GM21360 (cell line): ENCODE measurements at regions not wholly inside any gene's neighbourhood (a gene's known extent, or its start where the extent isn't known, plus 50 kb on each side); places are given as distances from the start of the nearest gene placed in this dataset.
"Not testable (repeated sequence)": the region's sequence is repeated elsewhere in the genome, so short reads cannot be mapped to it uniquely, and the experiment has no call there.

Experiments
- ATAC-seq: cut with Tn5 transposase; IDR thresholded peaks from one replicate; pipeline ENCODE4 v1.9.1; 2021; ENCODE audit warnings: mild to moderate bottlenecking, moderate library complexity; ENCODE audit not compliant: unreplicated experiment

DNA sequence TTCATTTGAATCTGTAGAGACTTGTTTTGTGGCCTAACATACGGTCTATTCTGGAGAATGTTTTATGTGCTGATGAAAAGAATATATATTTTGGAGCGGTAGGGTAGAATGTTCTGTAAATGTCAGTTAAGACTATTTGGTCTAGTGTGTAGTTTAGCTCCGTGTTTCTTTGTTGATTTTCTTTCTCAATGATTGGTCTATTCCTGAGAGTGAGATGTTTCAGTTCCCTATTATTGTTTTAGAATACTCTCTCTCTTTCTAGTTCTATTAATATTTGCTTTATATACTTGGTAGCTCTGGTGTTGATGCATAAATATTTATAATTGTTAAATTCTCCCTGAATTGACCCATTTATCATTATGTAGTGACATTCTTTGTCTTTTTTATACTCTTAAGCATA is 236.5 kb downstream of the GLUD2 start:
- ATAC-seq, result peak; percentile 75

DNA sequence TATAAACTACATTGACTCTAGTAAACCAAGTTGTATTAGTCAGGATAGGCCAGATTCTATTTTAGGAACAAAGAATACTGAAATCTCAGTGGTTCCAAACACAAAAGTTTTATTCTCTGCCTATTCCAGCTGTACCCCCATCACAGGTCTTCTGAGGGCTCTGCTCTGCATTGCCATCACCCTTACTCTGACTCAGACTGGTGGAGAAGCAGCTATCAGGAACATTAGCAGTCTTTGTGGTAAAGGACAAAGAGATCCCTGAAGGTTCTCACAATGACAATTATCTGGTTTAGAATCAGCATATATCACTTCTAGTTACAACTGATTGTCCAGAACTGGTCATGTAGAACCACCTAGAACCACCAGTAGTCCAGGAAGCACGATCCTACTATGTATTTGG is 251.1 kb downstream of the GLUD2 start:
- no peak for ATAC-seq

DNA sequence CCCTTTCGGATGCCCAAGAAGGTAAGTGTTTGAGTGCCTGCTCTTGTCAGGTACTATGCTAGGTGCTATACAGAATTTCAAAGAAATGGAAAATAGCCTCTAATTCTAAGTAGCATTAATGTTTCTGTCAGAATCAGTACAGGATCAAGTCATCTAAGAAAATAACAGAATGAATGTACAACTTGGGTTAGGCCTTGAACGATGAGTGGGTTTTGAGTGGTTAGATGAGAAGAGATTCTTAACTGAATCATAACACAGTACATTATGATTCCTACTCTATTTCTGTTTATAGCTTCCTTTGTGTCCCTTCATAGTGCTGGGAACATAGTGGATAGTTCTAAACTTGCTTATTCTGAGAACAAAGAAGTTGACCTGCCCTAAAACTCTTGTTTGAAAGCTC is 253.9 kb downstream of the GLUD2 start:
- no peak for ATAC-seq

DNA sequence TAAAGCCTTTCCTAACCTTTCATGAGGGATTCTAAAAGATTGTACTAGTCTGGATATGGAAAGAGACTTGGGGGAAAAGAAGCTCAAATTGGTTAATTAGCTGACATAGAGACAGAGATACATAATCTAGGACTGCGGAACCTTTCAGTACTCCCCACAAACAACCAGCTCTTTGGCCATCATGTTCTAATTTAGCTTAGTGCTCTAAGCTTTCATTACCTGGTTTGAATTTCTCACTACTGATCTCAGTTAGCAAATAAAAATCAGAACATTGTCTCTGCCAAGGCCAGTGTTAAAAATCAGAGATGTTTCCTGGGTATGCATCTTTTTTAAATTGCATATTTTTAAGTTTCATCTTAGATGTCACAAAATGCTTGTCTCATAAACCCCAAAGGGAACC is 254.4 kb downstream of the GLUD2 start:
- ATAC-seq, result no peak

DNA sequence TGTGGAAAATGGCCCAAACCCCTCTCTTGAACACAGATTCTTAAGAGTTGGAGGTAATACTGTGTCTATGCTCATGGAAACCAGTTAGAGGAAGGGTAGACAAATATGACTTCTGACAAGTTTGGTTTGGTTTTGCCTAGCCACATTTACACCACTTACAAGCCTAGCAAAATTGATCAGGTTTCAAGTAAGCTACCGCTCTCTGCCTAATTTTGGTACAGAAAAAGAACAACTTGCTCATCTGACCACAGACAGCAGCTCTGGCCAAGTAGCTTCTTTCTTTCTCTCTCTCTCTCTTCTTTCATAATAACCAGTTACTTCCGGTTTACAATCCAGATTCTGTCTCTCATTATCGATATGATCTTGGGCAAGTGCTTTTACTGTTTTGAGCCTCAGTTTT is 260.0 kb downstream of the GLUD2 start:
- ATAC-seq, result peak; percentile 70

DNA sequence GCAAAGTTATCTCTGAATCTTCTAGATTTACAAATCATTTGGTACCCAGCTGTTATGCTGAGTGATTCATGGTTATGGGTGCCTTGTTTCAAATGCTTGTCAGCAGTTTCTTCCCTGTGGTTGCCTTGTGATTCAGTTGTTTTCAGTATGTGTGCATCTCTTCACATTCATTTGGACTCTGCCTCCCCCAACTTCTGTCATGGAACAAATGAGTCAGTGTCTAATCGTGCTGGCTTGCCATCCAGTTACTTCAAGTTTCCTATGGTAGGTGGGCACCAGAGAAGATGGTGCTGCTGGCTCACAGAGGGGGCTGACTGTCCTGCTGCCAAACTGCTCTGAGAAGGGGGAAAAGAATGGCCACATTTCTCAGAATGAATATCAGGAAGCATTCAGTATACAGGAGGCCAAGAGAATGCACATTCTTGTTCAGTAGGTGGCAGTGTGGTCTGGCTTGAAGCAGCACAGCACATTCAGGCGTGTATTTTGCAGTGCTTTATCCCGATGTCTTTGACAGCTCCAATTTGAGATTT is 260.9 kb downstream of the GLUD2 start:
- ATAC-seq, result peak; percentile 69

DNA sequence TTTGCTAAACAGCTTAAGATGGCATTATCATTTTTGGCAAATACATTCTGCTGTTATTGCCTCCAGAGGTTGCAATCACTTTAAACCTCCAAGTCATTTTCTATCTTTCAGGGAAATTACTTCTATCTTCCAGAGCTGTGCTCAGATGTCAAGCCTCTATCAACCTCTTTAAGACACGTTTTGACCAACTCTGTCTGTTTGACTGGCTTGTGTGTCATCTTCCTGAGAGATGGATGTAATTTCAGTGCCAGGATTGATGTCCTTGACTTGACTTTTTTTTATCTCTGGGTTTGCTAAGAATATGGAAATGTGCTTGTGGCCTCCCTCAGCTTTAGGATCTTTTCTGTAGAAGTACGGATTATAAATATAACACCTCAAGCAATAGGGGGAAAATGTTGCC is 263.4 kb downstream of the GLUD2 start:
- ATAC-seq, result no peak

DNA sequence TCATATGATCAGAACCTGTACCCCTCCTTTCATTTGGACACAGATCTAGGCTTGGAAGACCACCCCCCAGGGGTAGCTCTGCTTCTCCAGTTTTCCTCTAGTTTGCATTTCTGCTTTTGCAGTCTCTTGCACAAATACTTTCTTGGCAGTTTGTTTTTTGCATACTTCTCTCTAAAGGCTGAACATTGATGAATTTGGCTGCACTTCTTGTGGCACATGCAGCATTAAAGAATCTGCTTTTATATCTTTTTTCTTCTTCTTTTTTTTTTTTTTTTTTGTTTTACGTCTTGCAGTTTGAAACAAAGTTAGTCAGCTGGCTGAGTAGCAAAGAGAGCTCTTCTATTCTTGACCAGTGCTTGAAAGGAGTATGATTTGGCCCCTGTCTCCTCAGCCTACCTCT is 273.0 kb downstream of the GLUD2 start:
- ATAC-seq, result no peak

DNA sequence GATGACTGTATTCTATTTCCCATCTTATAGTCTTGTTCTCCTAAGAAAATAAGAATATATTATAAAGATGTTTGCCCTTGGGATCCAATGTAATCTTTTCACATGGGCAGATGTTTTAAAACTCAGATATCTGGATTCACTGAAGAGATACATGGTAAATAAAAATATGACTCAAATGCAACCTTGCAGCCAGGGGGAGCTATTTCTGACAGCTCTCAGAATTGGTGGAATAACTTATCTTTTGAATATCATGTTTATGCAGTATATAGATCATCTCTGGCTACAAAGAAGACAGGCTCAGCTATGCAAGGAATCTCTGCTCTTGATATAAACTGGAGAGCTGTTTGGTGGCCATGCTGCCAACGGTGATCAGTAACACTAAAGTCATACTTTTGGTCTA is 274.7 kb downstream of the GLUD2 start:
- ATAC-seq, result no peak

DNA sequence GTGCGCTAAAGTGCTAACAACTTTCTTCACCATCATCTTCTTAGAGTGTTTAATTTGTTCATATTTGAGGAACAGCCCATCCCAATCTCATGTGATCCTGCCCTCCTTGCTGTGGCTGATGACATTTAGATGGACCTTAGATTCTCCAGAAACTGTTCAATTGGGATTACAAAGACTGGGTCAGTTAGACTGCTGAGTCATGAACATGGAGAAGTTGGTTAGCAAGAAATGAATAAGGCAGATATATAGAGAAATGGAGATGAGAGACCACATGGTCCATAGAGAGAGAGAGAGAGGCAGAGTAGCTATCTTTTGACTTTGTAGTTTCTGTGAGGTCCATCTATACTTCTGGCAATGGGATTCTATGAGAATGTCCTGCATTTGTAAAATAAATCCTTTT is 275.9 kb downstream of the GLUD2 start:
- ATAC-seq, result no peak

DNA sequence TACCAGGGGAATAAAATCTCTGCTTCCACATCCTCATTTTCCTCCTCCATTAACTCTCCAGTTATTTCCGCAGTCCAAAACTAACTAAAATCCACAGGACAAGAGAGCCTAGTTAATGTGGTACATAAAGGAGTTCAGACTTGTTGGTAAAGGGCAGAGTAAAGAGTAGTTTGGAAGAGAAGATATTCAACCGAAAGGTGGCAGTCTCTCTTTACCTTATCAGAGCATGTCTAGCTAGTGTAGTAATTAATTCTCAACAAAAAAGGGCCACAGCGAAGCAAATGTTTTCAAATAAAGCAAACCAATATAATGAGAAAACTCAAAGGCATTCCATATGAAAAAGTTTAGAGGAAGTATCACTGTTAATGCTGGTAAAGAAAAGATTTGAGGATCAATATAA is 286.5 kb downstream of the GLUD2 start:
- ATAC-seq, result no peak

DNA sequence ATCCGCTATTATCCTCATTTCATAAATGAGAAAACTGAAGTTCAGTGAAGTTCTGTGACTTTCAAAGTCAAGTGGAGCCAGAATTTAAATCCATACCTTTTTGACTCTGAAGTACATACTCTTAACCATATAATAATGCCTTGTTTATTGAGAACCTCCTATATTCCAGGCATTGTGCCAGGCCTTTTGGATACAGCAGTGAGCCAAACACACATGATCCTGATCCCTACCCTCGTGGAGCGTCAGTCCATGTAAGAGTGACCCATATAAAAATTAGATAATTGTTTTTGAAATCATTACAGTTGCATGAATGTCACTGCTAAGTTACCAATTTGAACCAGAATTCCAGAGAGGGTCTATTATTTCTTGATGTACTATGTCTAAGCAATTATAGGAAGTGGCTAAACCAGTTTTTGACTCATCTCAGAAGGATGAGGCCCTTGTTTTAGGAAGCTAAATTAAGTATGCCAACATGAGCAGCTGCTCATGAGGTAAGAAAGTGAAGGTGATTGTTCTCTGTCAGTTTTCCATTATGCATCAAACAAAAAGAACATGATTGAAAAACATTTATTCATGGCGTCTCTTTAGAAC is 289.5 kb downstream of the GLUD2 start:
- ATAC-seq, result no peak

DNA sequence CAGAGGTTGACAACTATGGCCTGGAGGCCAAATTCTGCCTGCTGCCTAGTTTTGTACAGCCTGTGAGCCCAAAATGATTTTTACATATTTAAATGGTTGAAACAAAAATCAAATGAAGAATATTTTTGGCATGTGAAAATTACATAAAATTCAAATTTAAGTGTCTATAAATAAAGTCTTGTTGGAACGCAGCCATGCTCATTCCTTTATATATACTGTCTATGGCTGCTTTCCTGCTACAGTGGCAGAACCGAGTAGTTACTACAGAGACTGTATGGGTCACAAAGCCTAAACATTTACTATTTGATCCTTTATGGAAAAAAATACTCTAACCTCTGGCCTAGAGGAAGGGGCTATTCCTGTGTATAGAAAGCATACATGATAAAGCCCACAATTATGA is 290.4 kb downstream of the GLUD2 start:
- no peak for ATAC-seq

DNA sequence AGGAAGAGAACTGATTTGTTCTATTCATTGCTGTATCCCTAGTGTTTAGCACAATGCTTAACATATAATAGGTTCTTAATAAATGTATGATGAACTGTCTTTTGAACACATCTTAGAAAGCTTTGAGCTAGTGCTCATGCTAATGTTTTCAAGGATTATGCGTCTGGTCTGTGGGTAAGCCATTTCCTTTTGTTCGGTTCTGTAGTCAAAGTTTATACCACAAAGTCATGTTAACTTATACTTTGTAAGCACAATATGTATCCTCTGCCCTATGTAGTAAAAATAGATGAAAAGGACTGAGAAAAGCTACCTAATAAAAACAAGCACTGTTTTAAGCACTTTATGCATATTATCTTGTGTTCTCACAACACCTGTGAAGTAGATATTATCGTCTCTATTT is 301.9 kb downstream of the GLUD2 start:
- ATAC-seq, result no peak

DNA sequence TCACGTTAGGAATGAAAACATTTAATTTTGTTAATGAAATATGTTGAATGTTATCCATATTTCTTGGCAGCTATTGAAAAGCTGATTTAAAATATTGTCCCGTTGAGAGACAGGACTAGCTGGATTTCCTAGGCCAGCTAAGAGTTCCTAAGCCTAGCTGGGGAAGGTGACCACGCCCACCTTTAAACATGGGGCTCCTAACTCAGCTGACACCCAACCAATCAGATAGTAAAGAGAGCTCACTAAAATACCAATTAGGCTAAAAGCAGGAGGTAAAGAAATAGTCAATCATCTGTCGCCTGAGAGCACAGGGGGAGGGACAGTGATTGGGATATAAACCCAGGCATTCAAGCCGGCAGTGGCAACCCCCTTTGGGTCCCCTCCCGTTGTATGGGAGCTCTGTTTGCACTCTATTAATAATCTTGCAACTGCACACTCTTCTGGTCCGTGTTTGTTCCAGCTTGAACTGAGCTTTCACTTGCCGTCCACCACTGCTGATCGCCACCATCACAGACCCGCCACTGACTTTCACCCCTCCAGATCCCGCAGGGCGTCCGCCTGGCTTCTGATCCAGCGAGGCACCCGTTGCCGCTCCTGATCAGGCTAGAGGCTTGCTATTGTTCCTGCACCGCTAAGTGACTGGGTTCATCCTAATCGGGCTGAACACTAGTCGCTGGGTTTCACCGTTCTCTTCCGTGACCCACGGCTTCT is 308.9 kb downstream of the GLUD2 start:
- ATAC-seq, result no peak

DNA sequence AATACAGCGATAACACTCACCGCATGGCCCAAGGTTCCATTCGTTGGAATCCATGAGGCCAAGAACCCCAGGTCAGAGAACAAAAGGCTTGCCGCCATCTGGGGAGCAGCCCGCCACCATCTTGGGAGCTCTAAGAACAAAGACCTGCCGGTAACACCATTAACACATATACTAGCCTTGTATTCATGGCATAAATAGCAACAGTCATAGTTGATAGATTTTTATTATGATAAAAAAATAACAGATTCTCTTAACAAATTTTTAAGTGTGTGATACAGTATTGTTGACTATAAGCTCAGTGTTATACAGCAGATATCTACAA is 309.4 kb downstream of the GLUD2 start:
- no peak for ATAC-seq

DNA sequence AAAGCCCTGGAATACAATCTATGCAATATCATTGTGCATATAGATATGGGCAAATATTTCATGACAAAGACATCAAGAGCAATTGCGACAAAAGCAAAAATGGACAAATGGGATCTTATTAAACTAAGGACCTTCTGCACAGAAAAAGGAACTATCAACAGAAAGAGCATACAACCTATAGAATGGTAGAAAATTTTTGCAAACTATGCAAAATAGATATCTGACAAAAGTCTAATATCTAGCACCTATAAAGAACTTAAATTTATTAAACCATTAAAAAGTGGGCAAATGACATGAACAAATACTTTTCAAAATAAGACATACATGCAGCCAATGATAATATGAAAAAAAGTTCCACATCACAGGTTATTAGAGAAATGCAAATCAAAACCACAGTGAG is 312.9 kb downstream of the GLUD2 start:
- ATAC-seq, result no peak

DNA sequence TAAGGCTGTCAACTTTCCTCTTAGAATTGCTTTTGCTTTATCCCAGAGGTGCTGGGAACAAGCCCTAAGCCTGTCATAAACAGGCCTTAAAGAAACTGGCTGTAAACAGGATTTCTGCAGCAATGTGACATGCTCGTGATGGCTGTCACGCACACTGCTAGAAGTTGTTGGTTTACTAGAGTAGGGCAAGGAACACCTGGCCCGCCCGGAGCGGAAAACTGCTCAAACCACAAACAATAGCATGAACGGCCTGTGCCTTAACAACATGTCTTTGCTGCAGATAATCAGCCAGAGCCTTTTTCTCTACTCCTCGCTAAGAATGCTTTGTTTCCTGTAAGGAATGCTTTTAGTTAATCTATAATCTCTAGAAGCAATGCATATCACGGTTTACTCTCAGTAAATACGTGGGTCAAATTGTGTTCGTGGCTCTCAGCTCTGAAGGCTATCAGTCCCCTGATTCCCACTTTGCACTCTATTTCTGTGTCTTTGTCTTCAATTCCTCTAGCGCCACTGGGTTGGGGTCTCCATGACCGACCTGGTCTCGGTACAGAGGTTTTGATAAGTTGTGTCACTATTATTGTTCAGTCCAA is 318.3 kb downstream of the GLUD2 start:
- no peak for ATAC-seq

DNA sequence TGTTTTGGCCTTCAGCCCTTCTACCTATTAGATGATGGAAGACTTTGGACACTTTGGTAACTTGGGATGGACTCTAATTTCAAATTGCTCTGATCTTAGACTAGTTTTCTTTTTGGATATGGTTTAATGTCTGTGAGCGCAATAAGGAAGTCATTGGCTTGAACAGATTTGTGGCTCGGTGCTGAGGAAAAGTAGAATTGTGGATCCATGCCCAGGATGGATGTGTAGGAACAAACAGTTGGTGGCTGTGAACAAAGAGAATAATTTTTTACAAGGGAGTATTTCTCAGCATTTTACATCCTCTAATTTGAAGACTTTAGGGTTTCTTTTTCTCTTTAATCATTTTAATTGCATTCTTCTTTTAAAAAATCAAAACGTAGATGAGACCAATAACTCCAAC is 327.1 kb downstream of the GLUD2 start:
- no peak for ATAC-seq

DNA sequence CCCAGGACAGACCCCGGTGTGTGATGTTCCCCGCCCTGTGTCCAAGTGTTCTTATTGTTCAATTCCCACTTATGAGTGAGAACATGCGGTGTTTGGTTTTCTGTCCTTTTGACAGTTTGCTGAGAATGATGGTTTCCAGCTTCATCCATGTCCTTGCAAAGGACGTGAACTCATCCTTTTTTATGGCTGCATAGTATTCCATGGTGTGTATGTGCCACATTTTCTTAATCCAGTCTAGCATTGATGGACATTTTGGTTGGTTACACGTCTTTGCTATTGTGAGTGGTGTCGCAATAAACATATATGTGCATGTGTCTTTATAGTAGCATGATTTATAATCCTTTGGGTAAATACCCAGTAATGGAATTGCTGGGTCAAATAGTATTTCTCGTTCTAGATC is 334.5 kb downstream of the GLUD2 start:
- not testable (repeated sequence) for ATAC-seq

DNA sequence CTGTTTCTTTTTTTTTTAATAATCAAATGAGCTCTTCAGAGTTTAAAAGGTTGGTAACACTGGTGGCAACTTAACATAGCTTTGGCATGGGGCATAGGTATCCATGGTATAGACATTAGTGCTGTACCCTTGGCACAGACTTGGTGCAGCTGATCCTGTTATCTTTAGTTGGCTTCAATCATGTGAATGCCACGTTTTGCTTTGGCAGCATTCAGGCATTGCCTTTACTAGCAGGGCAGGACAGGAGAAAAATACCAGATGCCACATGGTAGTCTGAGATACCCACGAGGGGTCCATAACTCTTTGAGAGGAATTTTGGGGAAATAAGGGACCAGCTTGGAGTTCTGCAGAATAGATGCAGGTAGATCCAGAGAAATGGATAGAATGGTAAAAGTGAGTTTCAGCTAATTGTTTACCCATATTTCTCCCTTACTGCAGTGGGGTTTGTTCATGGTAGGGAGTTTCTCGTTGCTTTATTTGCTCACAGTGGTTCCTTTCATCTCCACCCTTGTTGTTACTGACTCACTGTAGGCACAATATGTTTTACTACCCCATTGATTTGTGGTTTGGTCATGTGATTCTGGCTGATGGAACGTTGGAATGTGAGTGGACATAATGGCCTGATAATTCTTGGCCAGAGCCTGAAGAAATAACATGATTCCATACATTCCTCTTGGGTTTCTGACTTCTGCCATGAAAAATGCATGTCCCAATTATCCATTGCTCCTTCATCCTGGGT is 342.7 kb downstream of the GLUD2 start:
- no peak for ATAC-seq

DNA sequence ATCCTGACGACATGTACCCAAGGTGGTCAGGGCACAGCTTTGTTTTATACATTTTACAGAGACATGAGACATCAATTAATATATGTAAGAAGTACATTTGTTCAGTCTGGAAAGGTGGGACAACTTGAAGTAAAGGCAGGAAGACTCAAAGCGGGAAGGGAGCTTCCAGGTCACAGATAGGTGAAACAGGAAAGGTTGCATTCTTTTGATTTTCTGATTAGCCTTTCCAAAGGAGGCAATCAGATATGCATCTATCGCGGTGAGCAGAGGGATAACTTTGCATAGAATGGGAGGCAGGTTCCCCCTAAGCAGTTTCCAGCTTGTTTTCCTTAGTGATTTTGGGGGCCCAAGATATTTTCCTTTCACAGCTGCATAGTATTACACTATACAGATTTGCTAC is 358.4 kb downstream of the GLUD2 start:
- ATAC-seq, result no peak
